ENCODE measurements at regions not wholly inside any gene's neighbourhood (a gene's known extent, or its start where the extent isn't known, plus 50 kb on each side); places are given as distances from the start of the nearest gene placed in this dataset.

GRCh38 chr18:68219274-68219673 lies 495.6 kb downstream of the TMX3 start:
- DNase-seq (ENCODE audit: low spot score) = no peak
- Histone ChIP-seq H3K4me1 (ENCODE audit: control insufficient read depth in 4 of 4, insufficient read depth in 4 of 4, low read length in 3 of 4) (no peaks in the 10 kb centered on the region), H3K36me3 (ENCODE audit: control insufficient read depth in 4 of 4, insufficient read depth in 3 of 4, low read depth in 1 of 4, low read length in 3 of 4) (no peaks in the 10 kb centered on the region), H3K27me3 (ENCODE audit: control insufficient read depth in 4 of 4, insufficient read depth in 4 of 4, low read length in 3 of 4) (no peaks in the 10 kb centered on the region), H3K4me3 (ENCODE audit: low read depth in 1 of 3, low read length in 3 of 3) (no peak overlapping the region), H3K9me3 (ENCODE audit: control insufficient read depth in 4 of 4, low read length in 3 of 4) (peaks cover 0 to 3% (median 0%) of the 10 kb centered on the region in 4 donors), H3K9ac (ENCODE audit: low read depth in 1 of 2, low read length in 2 of 2) (no peak overlapping the region), H3K27ac (ENCODE audit: low read depth in 1 of 2, low read length in 2 of 2) (no peak overlapping the region)
- peak; percentile 87 for TF ChIP-seq NR2F2 (IDR thresholded peaks at IDR 0.05)
- no peak for TF ChIP-seq ATF3 (IDR thresholded peaks at IDR 0.05)
- WGBS = 52% methylated on average over 2 of the region's 2 CpGs

GRCh38 chr18:68215931-68216330 lies 499.0 kb downstream of the TMX3 start:
- H3K4me1 ChIP-seq (ENCODE audit: control insufficient read depth in 4 of 4, insufficient read depth in 4 of 4, low read length in 3 of 4) = no peaks in the 10 kb centered on the region
- H3K27me3 ChIP-seq (ENCODE audit: control insufficient read depth in 4 of 4, insufficient read depth in 4 of 4, low read length in 3 of 4) = no peaks in the 10 kb centered on the region
- no peak overlapping the region for H3K4me3 ChIP-seq (ENCODE audit: low read depth in 1 of 3, low read length in 3 of 3)
- WGBS = 72% methylated on average over 4 of the region's 4 CpGs
- H3K27ac ChIP-seq (ENCODE audit: low read depth in 1 of 2, low read length in 2 of 2) = no peak overlapping the region
- no peak overlapping the region for H3K9ac ChIP-seq (ENCODE audit: low read depth in 1 of 2, low read length in 2 of 2)
- no peaks in the 10 kb centered on the region for H3K36me3 ChIP-seq (ENCODE audit: control insufficient read depth in 4 of 4, insufficient read depth in 3 of 4, low read depth in 1 of 4, low read length in 3 of 4)
- H3K9me3 ChIP-seq (ENCODE audit: control insufficient read depth in 4 of 4, low read length in 3 of 4) = peaks cover 0 to 3% (median 0%) of the 10 kb centered on the region in 4 donors
- DNase-seq (ENCODE audit: low spot score) = no peak
- TF ChIP-seq NR2F2 (IDR thresholded peaks at IDR 0.05) (no peak), FOXA1 (IDR thresholded peaks at IDR 0.05) (no peak), SP1 (IDR thresholded peaks at IDR 0.05) (no peak), EGR1 (IDR thresholded peaks at IDR 0.05; ENCODE audit: low read depth in 2 of 2) (no peak), MAX (IDR thresholded peaks at IDR 0.05) (no peak), FOXA2 (IDR thresholded peaks at IDR 0.05) (no peak), JUND (IDR thresholded peaks at IDR 0.05) (no peak), HNF4G (IDR thresholded peaks at IDR 0.05) (no peak), REST (IDR thresholded peaks at IDR 0.05) (no peak), RAD21 (IDR thresholded peaks at IDR 0.05) (no peak), RXRA (IDR thresholded peaks at IDR 0.05) (no peak), GABPA (IDR thresholded peaks at IDR 0.05 in 1 of 2, conservative IDR thresholded peaks at IDR 0.05 in 1 of 2) (no peak), ATF3 (IDR thresholded peaks at IDR 0.05) (no peak), HNF4A (conservative IDR thresholded peaks at IDR 0.05) (no peak), TAF1 (conservative IDR thresholded peaks at IDR 0.05) (no peak)
- TF ChIP-seq, protein P1, sequence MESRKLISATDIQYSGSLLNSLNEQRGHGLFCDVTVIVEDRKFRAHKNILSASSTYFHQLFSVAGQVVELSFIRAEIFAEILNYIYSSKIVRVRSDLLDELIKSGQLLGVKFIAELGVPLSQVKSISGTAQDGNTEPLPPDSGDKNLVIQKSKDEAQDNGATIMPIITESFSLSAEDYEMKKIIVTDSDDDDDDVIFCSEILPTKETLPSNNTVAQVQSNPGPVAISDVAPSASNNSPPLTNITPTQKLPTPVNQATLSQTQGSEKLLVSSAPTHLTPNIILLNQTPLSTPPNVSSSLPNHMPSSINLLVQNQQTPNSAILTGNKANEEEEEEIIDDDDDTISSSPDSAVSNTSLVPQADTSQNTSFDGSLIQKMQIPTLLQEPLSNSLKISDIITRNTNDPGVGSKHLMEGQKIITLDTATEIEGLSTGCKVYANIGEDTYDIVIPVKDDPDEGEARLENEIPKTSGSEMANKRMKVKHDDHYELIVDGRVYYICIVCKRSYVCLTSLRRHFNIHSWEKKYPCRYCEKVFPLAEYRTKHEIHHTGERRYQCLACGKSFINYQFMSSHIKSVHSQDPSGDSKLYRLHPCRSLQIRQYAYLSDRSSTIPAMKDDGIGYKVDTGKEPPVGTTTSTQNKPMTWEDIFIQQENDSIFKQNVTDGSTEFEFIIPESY (IDR thresholded peaks at IDR 0.05) = no peak
- TF ChIP-seq, protein P2, sequence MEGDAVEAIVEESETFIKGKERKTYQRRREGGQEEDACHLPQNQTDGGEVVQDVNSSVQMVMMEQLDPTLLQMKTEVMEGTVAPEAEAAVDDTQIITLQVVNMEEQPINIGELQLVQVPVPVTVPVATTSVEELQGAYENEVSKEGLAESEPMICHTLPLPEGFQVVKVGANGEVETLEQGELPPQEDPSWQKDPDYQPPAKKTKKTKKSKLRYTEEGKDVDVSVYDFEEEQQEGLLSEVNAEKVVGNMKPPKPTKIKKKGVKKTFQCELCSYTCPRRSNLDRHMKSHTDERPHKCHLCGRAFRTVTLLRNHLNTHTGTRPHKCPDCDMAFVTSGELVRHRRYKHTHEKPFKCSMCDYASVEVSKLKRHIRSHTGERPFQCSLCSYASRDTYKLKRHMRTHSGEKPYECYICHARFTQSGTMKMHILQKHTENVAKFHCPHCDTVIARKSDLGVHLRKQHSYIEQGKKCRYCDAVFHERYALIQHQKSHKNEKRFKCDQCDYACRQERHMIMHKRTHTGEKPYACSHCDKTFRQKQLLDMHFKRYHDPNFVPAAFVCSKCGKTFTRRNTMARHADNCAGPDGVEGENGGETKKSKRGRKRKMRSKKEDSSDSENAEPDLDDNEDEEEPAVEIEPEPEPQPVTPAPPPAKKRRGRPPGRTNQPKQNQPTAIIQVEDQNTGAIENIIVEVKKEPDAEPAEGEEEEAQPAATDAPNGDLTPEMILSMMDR (IDR thresholded peaks at IDR 0.05; ENCODE audit: low read depth, low read length, missing input control) = no peak

All from liver (tissue), 8 donors.